ENCODE measurements at regions not wholly inside any gene's neighbourhood (a gene's known extent, or its start where the extent isn't known, plus 50 kb on each side); places are given as distances from the start of the nearest gene placed in this dataset.
"Not testable (repeated sequence)": the region's sequence is repeated elsewhere in the genome, so short reads cannot be mapped to it uniquely, and the experiment has no call there.

DNA sequence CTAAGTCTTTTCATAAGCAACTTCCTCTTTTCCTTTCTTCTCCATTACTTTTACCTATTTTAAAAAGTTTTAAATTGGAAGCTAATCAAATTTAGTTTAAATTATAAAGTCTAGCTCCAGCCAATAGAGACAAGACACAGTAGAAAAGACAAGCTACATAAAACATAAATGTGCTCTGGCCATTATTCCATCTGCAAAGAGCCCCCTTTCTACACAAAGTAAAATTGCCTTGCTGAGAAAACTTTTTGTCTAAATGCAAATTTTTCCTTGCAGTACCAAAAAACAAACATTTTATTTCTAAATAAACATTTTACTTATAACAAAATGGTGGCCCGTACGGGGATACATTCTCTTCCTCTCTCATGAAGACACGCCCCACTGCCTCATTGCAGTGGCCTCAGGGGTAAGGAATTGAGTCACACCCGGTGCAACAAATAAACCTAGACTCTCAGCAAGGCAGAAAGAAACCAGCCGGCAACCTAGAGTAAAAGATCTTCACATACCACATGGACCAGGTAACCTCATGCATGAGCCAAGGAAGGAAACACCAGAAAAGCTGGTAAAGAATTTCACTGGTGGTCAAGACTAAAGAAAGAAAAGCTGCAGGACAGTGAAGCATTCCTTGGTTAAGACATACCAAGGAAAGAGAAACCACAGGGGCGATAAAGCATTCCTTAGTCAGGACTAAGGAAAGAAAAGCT is 71.6 kb upstream of the ZNF746 start:
- DNase-seq (ENCODE audit: low read depth in 2 of 2, low spot score in 1 of 2), result no peak

- DNase-seq (ENCODE audit: low read depth in 2 of 2, low spot score in 1 of 2), result no peak
These were observed 70.6 kb upstream of the ZNF746 start for GRCh38 chr7:149568218-149568617.

DNA sequence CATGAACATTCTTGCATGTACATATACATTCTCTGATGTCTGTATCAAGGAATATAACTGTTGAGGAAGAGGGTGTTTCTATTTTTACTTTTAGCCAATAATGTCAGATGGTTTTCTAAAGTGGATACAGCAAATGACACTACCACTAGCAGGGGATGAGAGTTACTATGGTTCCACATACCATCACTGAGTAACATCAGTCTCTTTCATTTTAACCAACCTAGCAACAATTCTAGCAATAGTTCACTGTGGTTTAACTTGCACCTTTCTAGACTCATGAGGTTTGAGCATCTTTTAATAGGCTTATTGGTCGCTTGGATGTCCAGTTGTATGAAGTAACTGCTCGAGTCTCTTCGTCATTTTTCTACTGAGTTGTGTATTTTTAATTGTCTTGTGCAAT is 68.5 kb upstream of the ZNF746 start:
- DNase-seq (ENCODE audit: low read depth in 2 of 2, low spot score in 1 of 2), result no peak

DNA sequence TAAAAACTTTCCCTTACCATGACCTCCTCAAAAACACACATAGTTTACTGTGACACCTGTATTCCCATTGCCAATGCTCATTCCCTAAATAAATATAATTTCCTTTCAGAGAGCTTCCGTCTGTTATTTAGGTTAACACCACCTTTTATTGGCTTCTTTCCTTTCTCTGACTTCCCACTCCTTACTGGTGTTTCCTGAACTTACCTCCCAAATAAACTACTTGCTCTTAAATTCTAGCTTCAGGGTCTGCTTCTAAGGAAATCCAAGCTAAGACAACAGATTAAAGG is 67.4 kb upstream of the ZNF746 start:
- no peak for DNase-seq (ENCODE audit: low read depth in 2 of 2, low spot score in 1 of 2)

DNA sequence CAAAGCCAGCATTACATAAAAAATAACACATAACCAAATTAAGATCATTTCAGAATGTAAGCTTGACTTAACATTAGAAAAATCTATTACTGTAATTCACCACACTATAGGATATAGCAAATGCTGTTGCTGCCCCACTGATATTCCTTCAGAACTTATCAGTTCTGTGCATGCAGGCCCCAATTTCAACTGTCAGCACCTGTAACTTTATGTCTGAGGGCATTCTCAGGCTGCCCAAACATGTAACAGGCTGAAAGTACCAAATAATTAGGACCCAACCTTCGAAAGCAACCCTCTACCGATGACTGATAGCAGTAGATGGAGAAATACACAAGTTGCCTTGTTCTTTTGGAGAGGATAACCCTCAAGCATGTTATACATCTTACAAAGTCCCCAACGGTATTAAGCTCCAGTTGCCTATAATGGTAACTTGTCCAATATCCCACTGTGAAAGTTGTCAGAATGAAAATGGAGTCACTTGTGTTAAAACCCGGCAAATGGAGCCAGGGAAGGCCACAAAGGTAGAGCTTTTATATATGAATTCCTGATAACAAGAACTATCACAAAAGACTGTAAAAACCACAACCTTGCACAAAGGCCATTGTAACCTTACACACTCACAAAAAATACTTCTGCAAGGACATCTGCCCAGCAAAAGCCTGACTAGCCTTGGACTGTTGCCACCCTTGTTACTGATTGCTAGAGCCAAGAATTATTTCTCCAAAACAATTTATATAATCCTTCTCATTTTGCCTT is 66.9 kb upstream of the ZNF746 start:
- DNase-seq (ENCODE audit: low read depth in 2 of 2, low spot score in 1 of 2), result no peak

GRCh38 chr7:149562602-149563001 is 65.0 kb upstream of the ZNF746 start:
- DNase-seq (ENCODE audit: low read depth in 2 of 2, low spot score in 1 of 2), result no peak

DNA sequence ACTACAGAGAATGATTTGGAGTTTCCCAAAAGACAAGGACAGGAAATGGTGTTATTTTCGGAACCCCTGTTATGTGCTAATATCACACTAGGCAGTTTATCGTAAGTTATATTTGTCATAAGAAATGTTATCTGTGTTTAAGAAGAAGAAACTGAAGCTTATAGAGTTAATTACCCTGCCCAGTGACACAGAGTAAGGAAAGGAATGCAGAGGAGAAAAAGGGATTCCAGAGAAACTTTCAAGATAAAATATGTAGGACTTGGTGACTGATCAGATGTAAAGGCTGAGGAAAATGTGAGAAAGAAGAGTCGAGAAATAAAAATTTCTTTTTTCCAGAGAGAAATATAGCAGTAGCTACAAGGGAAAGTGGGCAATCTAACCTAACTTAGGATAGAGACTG is 63.5 kb upstream of the ZNF746 start:
- DNase-seq (ENCODE audit: low read depth in 2 of 2, low spot score in 1 of 2), result no peak

DNA sequence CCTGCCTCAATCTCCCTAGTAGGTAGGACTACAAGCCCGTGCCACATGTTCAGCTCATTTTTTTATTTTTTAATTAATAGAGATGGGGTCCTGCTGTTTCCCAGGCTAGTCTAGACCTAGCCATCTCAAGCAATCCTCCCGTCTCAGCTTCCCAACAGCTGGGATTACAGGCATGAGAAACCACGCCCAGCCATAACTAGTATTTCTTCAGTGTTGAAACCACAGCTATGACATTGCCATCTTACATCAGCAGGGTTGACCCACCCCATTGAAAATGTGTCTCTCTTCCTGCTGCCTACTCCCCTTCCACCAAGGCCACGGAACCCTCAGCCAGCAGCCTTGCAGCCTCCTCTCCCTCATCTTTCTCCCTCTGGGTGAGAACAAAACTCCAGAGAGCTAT is 62.1 kb upstream of the ZNF746 start:
- no peak for DNase-seq (ENCODE audit: low read depth in 2 of 2, low spot score in 1 of 2)

DNA sequence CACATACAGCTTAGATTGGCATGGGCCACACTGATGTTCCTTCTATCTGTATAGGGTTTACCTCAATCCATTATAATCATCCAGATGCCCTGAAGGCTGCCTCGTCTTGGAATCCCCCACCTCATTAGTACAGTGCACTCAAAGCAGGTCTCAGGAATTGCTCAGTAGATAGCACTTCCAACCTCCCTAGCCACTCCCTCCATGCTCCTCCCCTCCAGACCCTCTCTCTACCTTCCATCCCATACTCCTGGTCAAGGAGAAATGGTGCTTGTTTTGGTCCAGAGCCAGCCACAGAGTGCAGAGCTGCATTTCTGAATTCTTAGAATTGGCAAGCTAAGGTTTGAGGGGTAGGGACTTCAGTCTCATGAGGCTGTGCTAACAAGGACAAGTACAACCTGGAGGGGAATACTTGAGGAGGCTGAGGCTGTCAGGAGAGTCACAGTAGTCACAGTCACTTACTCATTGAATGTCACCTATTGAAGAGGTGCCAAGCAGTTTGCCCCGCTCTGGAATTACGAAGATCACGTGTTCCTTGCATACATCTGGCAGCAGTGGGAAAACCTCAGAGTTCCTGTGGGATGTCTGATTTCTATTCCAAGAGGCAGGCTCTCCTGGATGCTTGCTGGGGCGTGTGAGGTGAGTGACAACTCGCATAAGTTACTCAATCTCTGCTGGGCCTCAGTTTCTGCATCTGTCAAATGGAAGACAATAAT is 60.7 kb upstream of the ZNF746 start:
- DNase-seq (ENCODE audit: low read depth in 2 of 2, low spot score in 1 of 2), result no peak

DNA sequence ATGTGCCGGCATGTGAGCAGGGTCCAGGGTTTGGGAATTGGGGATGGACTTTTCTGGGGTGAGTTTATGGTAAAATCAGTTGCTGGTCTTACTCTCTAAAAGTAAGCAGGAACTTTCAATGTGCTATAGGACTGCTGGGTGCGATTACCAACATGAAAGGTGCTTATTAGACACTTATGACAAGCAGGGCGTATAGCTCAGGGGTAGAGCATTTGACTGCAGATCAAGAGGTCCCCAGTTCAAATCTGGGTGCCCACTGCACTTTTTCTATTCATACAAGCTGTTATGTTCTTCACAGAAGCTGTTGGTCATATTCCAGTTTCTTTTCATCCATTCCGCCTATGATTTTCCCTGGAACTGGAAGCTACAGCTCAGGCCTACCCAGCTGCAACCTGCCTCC is 58.9 kb upstream of the ZNF746 start:
- not testable (repeated sequence) for DNase-seq (ENCODE audit: low read depth in 2 of 2, low spot score in 1 of 2)

GRCh38 chr7:149554821-149555220 is 57.2 kb upstream of the ZNF746 start:
- DNase-seq (ENCODE audit: low read depth in 2 of 2, low spot score in 1 of 2), result not testable (repeated sequence)

DNA sequence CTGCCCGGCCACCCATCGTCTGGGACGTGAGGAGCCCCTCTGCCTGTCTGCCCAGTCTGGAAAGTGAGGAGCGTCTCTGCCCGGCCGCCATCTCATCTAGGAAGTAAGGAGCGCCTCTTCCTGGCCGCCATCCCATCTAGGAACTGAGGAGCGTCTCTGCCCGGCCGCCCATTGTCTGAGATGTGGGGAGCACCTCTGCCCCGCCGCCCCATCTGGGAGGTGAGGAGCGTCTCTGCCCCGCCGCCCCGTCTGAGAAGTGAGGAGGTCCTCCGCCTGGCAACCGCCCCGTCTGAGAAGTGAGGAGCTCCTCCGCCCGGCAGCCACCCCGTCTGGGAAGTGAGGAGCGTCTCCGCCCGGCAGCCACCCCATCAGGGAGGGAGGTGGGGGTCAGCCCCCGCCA is 56.4 kb upstream of the ZNF746 start:
- DNase-seq (ENCODE audit: low read depth in 2 of 2, low spot score in 1 of 2), result not testable (repeated sequence)

- DNase-seq (ENCODE audit: low read depth in 2 of 2, low spot score in 1 of 2), result no peak
These were observed 55.2 kb upstream of the ZNF746 start for GRCh38 chr7:149552799-149553198.
